ENCODE measurements at regions not wholly inside any gene's neighbourhood (a gene's known extent, or its start where the extent isn't known, plus 50 kb on each side); places are given as distances from the start of the nearest gene placed in this dataset.
"Not testable (repeated sequence)": the region's sequence is repeated elsewhere in the genome, so short reads cannot be mapped to it uniquely, and the experiment has no call there.

GRCh38 chr14:89695846-89696245 is 258.7 kb downstream of the EFCAB11 start:
- TF ChIP-seq ZFX (IDR thresholded peaks at IDR 0.05; ENCODE audit: borderline replicate concordance) (no peak), CTCF (IDR thresholded peaks at IDR 0.05) (no peak)

GRCh38 chr14:89690139-89690538 is 264.4 kb downstream of the EFCAB11 start:
- no peak for TF ChIP-seq ZFX (IDR thresholded peaks at IDR 0.05; ENCODE audit: borderline replicate concordance)
- TF ChIP-seq CTCF (IDR thresholded peaks at IDR 0.05) = no peak
- H3K27ac ChIP-seq = no peak overlapping the region

More at GRCh38 chr14:89695846-89696245, 258.7 kb downstream of the EFCAB11 start:
- no peak overlapping the region for H3K27ac ChIP-seq

GRCh38 chr14:89689711-89690110 is 264.8 kb downstream of the EFCAB11 start:
- H3K27ac ChIP-seq = not testable (repeated sequence)

GRCh38 chr14:89688507-89689211 is 265.9 kb downstream of the EFCAB11 start:
- TF ChIP-seq CTCF (IDR thresholded peaks at IDR 0.05) (no peak), ZFX (IDR thresholded peaks at IDR 0.05; ENCODE audit: borderline replicate concordance) (no peak)
- no peak overlapping the region for H3K27ac ChIP-seq

GRCh38 chr14:89687129-89687528 is 267.4 kb downstream of the EFCAB11 start:
- H3K27ac ChIP-seq = not testable (repeated sequence)

- H3K27ac ChIP-seq = no peak overlapping the region
- no peak for TF ChIP-seq ZFX (IDR thresholded peaks at IDR 0.05; ENCODE audit: borderline replicate concordance)
- no peak for TF ChIP-seq CTCF (IDR thresholded peaks at IDR 0.05)
These were observed 267.1 kb upstream of the FOXN3 start for GRCh38 chr14:89684139-89684538.

GRCh38 chr14:89681086-89682018 is 264.3 kb upstream of the FOXN3 start:
- no peak overlapping the region for H3K27ac ChIP-seq
- no peak for TF ChIP-seq ZFX (IDR thresholded peaks at IDR 0.05; ENCODE audit: borderline replicate concordance)
- TF ChIP-seq CTCF (IDR thresholded peaks at IDR 0.05) = no peak

GRCh38 chr14:89680156-89680555 is 263.1 kb upstream of the FOXN3 start:
- TF ChIP-seq ZFX (IDR thresholded peaks at IDR 0.05; ENCODE audit: borderline replicate concordance) = no peak
- no peak for TF ChIP-seq CTCF (IDR thresholded peaks at IDR 0.05)
- no peak overlapping the region for H3K27ac ChIP-seq
